Fibroblast of the conjunctiva (primary cell): ENCODE measurements at regions not wholly inside any gene's neighbourhood (a gene's known extent, or its start where the extent isn't known, plus 50 kb on each side); places are given as distances from the start of the nearest gene placed in this dataset.

ENCODE experiments used
- DNase-seq: peaks from one replicate; pipeline ENCODE4 v3.0.0-alpha.2; 2010; ENCODE audit warnings: low read depth

DNA sequence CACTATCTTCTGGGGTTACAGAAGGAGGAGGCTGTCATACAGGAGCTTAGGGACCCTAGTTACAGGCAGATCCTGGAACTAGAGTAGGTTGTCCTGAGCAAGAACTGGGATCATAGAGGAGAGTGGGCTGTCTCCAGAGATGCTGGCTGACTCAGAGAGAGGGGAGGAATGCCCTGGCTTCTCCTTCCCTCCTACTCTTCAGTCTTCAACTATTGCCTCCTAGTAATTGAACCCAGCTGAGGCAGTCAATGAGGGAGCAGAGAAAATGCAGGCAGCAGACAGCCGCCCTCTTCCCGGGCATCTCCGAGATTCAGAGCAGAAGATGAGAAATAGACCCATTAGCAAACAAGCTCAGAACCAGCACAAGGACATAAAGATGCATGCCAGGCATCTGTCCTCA is 118.3 kb upstream of the PDE5A start:
- peak; percentile 56 for DNase-seq

DNA sequence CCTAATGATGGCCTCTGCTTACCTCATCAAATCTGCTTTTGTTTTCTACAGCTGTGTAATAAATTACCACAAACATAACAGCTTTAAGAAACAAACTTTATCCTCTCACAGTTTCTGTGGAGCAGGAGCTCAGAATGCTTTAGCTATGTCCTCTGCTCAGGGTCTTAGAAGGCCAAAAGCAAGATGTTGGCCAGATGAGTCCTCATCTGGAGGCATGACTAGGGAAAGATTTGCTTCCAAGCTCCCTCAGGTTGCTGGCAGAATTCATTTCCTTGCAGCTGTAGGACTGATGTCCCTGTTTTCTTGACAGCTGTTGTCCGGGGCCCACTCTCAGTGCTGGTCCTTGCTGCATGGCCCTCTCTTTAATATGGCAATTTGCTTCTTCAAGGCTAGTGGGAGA is 116.7 kb upstream of the PDE5A start:
- no peak for DNase-seq

DNA sequence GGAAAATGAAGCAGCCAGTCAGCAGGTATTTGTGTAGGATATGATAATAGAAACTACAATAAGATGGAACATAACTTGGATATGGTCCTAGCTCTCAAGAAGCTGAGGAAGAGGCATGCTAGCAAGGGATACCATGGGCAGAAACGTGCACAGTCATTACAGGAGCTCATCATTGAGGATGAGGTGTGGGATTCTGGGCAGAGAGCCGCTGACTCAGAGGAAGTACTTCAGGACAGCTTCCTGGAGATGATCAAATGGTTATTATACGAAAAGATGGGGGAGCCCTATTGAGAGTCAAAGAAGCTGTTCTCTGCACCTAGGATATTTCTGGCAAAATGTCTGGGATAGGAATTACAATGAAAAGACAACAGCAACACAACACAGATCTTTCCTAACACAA is 116.0 kb upstream of the PDE5A start:
- no peak for DNase-seq

DNA sequence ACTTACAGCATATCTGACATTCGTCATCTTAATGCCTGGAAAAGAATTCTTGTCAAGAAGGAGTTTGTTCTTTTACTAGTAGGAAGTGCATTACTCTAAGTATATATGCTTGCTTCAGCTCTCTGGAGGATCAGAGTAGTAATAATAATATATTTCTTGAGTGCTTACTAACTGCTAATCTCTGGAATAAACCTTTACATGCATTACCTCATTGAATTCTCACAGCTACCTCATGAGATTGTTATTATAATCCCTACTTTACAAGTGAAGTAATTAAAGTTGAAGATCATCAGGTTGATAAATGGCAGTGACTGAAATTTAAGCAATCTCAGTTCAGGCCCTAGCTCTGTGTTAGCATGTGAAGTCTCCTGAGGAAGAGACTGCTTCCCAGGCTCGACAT is 115.0 kb upstream of the PDE5A start:
- DNase-seq: no peak

DNA sequence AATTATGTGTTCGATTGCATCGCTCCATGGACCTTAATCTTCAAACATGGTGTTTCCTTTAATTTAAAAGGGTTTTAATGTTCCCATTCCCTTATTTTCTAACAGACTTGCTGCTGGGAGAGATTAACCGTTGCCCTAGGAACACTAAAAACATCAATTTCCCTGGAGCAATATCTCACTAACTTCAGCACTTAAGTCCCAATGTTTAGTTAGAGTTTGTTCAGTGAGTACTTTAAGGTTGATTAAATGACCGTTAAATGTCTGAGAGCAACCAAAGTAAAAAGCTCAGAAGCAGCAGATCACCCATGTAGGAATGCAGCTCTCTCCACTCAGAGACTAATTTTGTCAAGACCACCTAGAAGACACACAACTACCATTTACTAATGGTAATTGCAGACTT is 111.2 kb upstream of the PDE5A start:
- no peak for DNase-seq

DNA sequence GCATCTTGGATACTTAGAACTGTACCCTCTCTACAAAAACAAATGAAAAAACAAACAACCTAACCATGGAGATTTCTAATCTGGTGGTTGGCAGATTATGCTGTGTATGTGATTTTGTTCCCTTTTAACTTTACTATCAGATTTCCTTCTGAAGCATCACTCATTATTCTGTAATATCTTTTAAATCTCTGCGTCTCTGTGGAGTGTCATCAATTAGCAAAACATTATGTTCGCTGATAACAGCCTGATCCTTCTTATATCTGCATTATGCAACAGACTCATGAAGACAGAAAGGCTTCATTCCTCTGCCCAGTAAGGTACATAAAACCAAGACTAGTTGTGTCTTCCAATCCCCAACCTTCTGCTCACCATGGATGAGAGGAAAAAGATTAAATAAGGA is 110.3 kb upstream of the PDE5A start:
- no peak for DNase-seq

DNA sequence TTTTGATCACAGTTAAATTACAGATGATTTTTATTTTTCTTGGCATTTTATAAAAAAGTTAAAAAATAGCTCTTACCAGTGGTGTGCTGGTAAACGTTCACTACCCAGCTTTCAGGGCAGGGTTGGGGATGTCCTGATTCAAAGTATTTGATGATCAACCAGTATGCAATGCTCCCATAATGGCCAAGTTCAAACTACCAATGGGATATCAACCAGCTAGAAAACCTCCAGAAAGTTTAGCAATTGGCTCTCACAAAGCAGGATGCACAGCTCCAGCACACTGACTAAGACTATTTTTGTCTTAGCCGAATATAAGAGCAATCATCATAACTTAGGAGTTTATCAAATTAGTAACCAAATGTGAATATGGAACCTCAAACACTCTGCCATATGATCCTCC is 108.0 kb upstream of the PDE5A start:
- no peak for DNase-seq

DNA sequence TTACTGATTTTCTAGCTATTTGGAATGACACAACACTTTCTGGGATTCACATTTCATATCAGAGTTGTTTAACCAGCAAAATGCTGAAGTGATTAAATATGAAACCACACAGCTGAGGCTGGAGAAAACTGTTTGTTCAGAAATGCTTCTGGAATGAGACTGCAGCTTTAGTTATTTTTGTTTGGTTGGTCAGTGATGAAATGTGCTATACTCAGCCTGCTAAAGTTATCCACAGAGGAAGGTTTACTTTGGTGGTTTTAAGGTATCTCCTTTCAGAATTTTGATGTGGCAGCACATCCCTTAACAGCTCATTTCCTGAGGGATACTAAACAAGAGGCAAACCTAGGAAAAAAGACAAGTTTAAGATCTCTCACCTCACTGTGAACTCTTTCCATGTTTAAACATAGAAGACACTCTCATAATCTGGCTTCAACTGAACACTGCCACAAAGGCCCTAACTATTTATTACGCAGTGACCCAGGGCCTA is 106.6 kb upstream of the PDE5A start:
- DNase-seq: peak; percentile 76

DNA sequence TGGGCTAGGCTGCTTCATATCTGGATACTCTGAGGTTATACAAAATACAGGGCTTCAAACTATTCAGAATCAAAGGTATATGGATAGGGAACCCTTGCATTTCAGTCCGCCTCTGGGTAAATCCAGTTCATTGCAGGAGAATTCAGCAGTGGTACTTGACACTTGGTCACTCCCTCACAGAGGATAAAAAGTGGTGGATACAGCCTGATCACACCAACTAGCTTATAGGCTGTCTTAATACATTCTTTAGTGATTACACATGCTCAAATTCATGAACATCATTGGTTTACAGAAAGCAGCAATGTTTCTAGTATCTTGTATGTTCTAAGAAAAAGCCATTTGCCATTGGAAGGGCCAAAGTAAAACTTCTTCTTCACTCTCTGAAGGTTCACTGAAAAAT is 104.8 kb upstream of the PDE5A start:
- DNase-seq: no peak

DNA sequence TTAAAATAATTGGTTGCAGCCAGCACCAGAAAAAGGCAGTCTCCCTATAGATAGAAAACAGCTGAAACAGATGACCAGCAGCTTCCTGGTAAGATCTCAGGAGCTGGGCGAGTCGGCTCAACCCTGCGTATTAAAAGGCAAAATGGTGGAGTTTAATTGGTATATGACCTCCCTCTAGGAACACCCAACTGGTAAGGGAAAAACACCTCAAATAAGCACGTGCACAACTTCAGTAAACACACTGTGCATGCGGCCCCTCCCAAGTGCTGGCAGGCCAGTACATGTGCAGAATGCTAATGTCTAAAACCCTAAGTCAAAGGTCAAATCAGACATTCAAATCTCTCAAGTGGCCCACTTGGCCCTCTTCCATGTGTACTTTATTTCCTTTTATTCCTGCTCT is 103.2 kb upstream of the PDE5A start:
- DNase-seq: no peak

DNA sequence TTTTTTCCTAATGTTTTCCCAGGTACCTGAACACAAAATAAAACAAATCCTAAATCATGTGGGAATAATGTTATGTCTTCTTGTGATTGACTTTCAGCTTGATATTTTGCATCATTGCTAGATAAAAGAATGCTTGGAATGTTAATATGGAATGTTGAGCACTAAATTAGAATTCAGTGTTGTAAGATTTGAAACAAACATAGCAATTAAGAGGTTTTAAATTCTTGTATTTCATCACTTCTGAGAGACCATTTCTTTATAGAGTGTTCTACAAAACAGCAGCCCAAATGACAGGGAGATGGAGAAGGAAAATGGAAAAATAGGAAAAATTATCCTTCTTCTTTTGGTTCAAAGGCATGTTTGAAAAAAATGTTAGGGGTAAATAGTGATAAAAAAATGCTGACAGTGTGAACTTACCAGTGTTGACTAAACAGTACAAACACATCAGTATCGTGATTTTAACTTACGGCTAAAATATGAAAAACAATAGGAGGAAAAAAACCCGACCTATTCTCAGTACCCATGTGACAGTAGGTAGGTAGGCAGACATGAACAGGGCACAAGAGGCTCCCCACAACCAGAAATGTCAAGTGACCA is 102.6 kb upstream of the PDE5A start:
- no peak for DNase-seq

DNA sequence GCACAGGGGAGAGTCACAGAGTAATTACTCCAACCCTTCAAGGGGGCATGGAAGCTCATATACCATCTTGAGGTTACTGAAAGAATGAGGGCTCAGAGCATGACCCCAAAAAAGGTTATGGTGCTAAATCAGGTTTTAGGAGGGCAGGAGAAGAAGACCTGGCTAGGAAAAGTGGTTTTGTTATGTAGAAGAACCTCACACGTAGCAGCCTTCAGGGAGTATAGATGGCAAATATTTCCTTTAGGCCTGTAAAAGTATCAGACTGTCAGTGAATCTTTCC is 102.0 kb upstream of the PDE5A start:
- DNase-seq: no peak

DNA sequence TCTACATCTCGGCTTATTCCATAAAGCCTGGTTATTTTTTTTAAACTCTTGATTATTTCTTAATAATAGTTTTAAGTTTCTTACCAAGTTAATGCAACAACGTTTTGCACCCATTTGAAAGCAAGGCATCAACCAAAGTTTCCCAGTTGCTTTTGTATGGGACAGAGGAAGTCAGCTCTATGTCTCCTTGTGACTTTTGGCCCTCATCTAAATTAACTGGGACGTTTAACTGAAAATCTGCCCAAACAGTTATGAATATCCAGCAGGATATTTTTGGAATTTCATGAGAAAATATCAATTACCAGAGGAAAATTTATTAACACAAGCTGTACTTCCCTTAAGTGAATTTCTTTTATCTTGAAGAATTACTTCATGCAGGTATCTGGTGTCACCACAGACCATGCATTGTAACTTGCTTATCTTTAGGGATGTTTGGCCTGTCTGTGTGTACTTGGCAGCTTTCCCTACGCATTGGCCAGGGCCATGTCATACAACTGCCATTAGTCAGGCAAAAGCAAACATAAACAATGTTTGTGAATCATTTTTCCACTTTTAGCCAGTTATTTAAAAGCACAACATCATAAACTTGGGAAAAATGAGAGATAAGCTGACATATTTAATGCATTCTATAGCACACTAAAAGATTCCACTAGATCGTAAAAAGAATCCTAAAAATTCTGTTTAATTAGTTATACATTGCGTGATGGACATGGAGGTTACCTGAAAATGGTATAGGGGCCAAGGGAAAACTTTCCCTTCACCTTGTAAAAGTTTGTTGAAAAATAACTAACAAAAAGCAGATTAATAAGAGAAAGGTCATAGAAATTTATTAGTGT is 101.4 kb upstream of the PDE5A start:
- DNase-seq: peak; percentile 64

DNA sequence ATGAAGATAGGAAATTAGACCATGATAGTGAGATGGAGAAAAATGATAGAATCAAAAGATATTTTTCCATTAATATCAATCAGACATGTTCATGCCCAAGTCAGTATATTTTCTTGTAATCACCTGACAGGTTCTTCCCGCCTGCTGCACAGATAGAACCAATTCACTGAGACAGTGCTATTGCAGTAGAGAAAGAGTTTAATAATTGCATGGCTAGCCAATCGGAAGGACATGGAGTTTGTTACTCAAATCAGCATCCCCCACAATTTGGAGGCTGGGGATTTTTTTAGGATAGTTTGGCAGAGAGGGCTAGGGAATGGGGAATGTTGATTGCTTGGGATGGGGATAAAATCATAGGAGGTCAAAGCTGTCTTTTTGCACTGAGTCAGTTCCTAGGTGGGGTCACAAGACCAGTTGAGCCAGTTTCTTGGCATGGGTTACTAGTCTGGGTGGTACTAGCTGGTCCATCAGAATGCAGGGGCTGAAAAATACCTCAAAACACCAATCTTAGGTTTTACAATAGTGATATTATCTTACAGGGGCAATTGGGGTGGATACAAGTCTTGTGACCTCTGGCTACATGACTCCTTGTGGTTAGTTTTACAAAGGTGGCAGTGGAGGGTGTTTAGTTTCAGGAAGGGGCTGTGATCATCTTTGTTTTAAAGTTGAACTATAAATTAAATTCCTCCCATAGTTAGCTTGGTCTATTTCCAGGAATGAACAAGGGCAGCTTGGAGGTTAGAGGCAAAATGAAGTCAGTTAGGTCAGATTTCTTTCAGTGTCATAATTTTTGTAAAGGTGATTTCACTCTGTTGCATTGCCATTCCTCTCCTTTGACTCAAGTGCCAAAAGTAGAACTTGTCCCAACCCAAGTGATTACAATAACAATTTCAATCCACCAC is 100.3 kb upstream of the PDE5A start:
- peak; percentile 65 for DNase-seq

DNA sequence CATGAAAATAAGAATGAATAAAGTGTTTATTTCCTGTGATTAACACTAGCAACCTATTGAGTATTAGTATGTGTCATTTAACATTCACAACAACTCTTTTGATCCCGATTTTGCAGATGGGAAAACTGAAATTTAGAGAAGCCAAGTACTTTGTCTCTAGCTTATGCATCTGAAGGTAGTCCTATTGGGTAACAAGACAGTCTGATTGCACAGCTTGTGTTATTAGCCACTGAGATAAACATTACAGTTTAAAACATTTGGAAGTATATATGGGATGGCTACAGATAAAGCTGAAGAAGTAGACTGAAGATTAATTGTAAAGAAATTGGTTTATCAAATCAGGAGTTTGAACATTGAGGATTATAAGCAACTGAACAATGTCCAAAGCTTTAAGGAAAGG is 99.6 kb upstream of the PDE5A start:
- no peak for DNase-seq

DNA sequence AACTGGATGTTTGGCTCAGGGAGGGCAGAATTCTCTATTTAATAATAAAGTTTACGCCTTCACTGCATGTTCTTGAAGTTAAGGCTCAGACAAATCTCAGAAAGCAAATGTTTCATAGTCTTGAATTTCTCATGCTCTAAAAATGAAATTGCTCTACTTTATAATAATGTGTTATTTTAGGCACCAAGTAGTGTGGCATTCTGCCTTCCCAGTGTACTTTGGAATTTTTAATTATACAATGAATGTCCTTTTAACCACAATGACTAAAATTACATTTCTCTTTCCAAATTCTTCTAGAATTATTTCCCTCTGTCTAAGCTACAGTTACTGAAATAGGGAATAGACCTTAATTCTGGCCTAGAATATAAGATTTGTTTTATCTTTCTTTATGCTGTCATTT is 97.9 kb upstream of the PDE5A start:
- DNase-seq: no peak

DNA sequence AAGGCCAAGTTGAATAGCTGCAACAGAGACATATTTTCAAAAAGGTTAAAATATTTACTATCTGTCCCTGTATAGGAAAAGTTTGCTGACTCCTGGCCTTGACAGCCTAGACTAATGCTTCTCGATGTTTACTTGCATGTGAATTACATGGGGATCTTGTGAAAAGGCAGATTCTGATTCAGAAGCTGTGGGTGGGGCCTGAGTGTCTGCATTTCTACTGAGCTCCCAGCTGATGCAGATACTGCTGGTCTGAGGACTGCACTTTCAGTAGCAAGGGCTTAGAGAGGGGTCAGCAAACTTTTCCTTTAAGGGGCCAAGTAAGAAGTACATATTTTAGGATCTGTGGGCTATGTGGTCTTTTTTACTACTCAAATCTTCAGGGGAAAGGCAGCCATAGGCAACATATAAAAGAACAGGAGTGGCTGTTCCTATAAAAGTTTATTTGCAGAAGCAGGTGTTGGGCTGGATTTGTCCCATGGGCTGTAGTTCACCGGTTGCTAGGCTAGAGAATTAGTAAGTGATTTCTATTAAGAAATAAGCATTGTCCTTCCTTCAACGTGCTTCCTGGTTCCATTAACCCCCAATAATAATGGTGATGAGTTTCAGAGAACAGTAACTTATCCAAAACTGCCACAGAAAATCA is 97.2 kb upstream of the PDE5A start:
- DNase-seq: no peak

DNA sequence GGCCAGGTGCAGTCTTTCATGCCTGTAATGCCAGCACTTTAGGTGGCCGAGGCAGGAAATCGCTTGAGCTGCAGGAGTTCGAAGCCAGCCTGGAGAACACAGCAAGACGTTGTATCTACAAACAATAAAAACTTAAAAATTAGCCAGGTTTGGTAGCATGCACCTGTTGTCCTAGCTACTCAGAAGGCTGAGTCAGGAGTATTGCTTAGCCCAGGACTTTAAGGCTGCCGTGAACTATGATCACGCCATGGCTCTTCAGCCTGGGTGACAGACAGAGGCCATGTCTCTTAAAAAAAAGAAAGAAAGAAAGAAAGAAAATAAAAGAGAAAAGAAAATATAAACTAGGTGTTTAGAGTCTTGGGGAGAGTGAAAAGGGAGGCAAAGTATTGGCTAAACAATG is 96.4 kb upstream of the PDE5A start:
- no peak for DNase-seq

DNA sequence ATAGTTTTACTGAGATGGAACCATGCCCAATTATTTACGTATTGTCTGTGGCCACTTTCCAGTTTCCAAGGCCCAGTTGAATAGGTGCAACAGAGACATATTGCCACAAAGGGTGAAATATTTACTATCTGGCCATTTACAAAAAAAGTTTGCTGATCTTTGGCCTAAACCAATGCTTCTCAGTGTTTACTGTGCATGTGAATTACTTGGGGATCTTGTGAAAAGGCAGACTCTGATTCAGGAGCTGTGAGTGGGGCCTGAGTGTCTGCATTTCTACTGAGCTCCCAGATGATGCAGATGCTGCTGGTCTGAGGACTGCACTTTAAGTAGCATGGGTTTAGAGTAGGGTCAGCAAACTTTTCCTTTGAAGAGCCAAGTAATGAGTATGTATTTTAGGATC is 94.1 kb upstream of the PDE5A start:
- no peak for DNase-seq

DNA sequence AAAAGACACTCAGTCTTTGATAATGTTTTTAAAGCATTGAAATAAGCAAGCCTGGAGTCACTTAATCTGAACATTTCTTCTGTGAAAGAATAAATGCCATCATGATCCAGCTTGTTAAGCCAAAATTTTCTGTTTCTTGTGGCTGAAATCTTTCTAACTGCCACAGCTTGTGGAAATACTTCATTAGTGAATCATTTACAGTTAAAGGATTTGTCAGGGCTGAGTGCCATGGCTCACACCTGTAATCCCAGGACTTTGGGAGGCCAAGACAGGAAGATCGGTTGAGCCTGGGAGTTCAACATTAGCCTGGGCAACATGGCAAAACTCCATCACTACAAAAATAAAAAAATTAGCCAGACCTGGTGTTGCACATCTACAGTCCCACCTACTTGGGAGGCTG is 93.3 kb upstream of the PDE5A start:
- DNase-seq: no peak

DNA sequence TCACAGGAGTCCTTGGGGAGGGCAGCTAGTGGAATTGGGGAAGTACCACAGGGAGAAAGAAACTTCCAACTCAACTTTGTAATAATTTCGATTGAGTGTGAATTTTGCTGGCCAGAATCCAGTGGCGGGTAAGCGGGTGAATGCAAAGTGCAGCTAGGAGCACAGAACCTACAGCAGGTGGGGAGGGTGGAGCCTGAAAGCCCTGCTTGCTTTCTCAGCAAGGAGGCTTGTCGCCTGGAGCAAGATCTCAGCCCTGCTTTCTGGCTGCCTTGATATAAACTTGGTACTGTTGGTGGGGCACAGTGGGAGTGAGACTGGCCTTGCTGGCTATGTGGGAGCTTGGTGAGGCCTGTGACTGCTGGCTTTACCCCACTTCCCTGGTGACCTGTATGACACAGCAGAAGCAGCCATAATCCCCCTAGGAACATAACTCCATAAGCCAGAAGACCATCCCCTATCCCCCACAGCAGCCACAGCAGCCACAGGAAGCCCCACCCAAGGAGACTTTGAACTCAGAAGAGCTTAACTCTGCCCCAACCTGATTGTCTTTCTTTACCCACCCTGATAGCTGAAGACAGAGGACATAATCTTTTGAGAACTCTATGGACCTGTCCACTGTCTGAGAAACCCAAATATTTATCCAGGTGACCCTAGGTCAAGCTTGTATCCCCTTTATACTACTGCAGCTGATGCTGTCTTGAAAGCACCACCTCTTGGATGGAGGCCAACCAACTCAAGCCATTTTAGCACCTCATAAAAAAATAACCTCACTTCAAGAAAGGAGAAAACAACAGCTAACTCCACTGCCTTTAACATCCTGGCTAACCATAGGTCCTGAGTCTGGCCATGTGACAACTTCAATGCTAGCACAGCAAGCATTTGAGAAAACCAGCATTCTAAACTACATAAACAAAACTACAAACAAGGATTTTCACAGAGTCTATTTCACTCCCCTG is 87.2 kb upstream of the PDE5A start:
- DNase-seq: no peak
